ENCODE measurements at regions not wholly inside any gene's neighbourhood (a gene's known extent, or its start where the extent isn't known, plus 50 kb on each side); places are given as distances from the start of the nearest gene placed in this dataset.

DNA sequence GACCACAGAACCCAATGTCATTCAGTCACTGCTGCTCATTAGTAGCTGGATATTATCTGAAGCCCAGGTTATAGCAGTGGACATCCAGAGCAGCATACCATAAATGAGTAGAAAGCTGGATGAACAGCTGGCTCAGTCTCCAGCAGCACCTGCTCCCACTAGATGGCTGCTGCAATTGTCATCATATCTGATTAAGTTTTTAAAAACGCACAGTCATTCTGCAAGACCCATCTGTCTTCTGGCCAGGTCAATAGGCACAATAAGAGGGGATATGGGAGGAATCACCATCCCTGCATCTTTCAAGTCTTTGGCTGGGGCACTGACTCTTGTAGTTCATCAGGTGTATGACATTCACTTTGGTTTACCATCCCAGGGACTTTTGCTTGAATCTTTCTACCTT is 55.1 kb upstream of the XDH start:
- DNase-seq: no peak

DNA sequence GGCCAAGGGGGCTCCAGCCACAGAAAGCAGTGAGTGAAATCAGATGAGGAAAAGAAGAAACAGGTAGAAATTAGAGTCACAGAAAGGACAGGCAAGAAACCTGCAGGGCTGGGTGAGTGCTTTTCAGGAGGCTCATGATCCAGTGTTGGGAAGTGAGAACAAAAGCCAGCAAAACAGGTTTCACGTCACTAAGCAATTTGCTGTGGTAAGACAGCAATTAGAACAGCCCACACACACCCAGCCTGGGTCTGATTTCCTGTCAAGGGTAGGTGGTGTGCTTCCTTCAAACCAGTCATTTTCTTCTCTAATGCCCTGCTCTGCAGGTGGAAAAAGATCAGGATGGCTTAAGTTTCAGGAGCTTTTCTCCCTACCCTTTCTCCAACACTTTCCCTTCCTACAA is 52.9 kb upstream of the XDH start:
- peak; percentile 18 for DNase-seq

Data from NCI-H1436 (cell line).